NB4 (cell line): ENCODE measurements at regions not wholly inside any gene's neighbourhood (a gene's known extent, or its start where the extent isn't known, plus 50 kb on each side); places are given as distances from the start of the nearest gene placed in this dataset.

Experiments
- CTCF ChIP-seq: IDR thresholded peaks from one replicate; pipeline ENCODE4 v1.5.1; 2012; ENCODE audit warnings: low read depth, low read length
- MYC ChIP-seq: IDR thresholded peaks from 2 replicates; pipeline ENCODE4 v1.6.1; 2011; ENCODE audit warnings: low read depth, low read length
- POLR2A ChIP-seq: IDR thresholded peaks from 2 replicates; pipeline ENCODE4 v1.6.1; 2011; ENCODE audit warnings: mild to moderate bottlenecking; ENCODE audit not compliant: insufficient read length; ENCODE audit errors: extremely low read depth
- TF ChIP-seq, protein P1 (sequence below): IDR thresholded peaks from 2 replicates; pipeline ENCODE4 v1.6.1; 2011; ENCODE audit warnings: low read depth, low read length

DNA sequence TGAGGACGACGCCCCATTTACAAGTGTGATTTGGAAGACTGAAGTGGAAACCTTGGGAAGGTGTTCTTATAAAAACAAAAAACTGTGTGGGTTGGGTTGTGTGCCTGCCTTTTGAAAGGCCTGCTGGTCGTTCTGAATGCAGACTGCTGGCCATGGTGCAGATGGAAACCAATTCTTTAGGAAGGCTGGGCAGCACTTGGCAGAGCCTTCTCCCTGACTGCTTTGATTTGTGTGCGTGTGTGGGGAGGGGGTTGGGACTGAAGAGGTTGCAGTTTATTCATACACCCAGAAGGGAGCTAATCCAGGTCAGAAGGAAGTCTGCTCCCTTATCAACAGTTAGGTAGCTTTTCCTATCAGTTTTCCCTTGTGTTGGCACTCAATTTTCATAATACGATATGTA lies 288.7 kb downstream of the SOX2 start:
- TF ChIP-seq CTCF (no peak), POLR2A (no peak), MYC (no peak)
- TF ChIP-seq, protein P1, sequence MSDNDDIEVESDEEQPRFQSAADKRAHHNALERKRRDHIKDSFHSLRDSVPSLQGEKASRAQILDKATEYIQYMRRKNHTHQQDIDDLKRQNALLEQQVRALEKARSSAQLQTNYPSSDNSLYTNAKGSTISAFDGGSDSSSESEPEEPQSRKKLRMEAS, result no peak
